ENCODE measurements at regions not wholly inside any gene's neighbourhood (a gene's known extent, or its start where the extent isn't known, plus 50 kb on each side); places are given as distances from the start of the nearest gene placed in this dataset.

- TF ChIP-seq CTCF (IDR thresholded peaks at IDR 0.05; ENCODE audit: low read depth, low read length) = no peak
- H3K27ac ChIP-seq = no peak overlapping the region
- no peaks in the 10 kb centered on the region for H3K9me3 ChIP-seq (ENCODE audit: low read depth)
- DNase-seq (ENCODE audit: low read depth in 1 of 2, low spot score in 1 of 2) = no peak
- H3K36me3 ChIP-seq = no peaks in the 10 kb centered on the region
- no peaks in the 10 kb centered on the region for H3K27me3 ChIP-seq
- no peaks in the 10 kb centered on the region for H3K4me1 ChIP-seq (ENCODE audit: low read depth)
- no peak overlapping the region for H3K4me3 ChIP-seq
Observed at GRCh38 chr12:20967756-20968155, 157.3 kb downstream of the SLCO1B3 start.

DNA sequence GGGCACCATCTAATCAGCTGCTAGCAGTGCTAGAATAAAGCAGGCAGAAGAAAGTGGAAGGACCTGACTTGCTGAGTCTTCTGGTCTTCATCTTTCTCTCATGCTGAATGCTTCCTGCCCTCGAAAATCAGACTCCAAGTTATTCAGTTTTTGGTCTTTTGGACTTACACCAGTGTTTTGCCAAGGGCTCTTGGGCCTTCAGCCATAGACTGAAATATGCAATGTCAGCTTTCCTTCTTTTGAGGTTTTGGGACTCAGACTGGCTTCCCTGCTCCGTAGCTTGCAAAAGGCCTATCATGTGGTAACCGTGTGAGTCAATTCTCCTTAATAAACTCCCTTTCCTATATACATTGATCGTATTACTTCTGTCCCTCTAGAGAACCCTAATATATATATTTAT, 159.3 kb downstream of the SLCO1B3 start:
- H3K27me3 ChIP-seq = no peaks in the 10 kb centered on the region
- no peaks in the 10 kb centered on the region for H3K9me3 ChIP-seq (ENCODE audit: low read depth)
- no peaks in the 10 kb centered on the region for H3K4me1 ChIP-seq (ENCODE audit: low read depth)
- H3K36me3 ChIP-seq = no peaks in the 10 kb centered on the region
- no peak for TF ChIP-seq CTCF (IDR thresholded peaks at IDR 0.05; ENCODE audit: low read depth, low read length)
- no peak overlapping the region for H3K27ac ChIP-seq
- no peak for DNase-seq (ENCODE audit: low read depth in 1 of 2, low spot score in 1 of 2)
- no peak overlapping the region for H3K4me3 ChIP-seq

DNA sequence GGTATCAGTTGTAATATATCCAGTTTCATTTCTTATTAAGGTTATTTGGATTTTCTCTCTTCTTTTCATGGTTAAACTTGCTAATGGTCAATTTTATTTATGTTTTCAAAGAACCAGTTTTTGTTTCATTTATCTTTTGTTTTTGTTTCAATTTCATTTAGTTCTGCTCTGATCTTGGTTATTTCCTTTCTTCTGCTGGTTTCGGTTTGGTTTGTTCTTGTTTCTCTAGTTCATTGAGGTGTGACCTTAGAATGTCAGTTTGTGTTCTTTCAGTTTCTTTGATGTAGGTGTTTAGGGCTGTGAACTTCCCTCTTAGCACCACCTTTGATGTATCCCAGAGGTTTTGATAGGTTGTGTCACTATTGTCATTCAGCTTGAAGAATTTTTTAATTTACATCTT, 145.6 kb upstream of the SLCO1B1 start:
- no peak for DNase-seq (ENCODE audit: low read depth in 1 of 2, low spot score in 1 of 2)
- H3K9me3 ChIP-seq (ENCODE audit: low read depth) = no peaks in the 10 kb centered on the region
- H3K36me3 ChIP-seq = no peaks in the 10 kb centered on the region
- no peak for TF ChIP-seq CTCF (IDR thresholded peaks at IDR 0.05; ENCODE audit: low read depth, low read length)
- no peak overlapping the region for H3K27ac ChIP-seq
- H3K4me3 ChIP-seq = no peak overlapping the region
- H3K27me3 ChIP-seq = no peaks in the 10 kb centered on the region
- H3K4me1 ChIP-seq (ENCODE audit: low read depth) = no peaks in the 10 kb centered on the region

- no peak overlapping the region for H3K27ac ChIP-seq
- H3K27me3 ChIP-seq = no peaks in the 10 kb centered on the region
- no peaks in the 10 kb centered on the region for H3K36me3 ChIP-seq
- H3K9me3 ChIP-seq (ENCODE audit: low read depth) = no peaks in the 10 kb centered on the region
- no peak for TF ChIP-seq CTCF (IDR thresholded peaks at IDR 0.05; ENCODE audit: low read depth, low read length)
- no peak for DNase-seq (ENCODE audit: low read depth in 1 of 2, low spot score in 1 of 2)
- H3K4me1 ChIP-seq (ENCODE audit: low read depth) = no peaks in the 10 kb centered on the region
- H3K4me3 ChIP-seq = no peak overlapping the region
Observed at GRCh38 chr12:21001778-21002177, 129.2 kb upstream of the SLCO1B1 start.

DNA sequence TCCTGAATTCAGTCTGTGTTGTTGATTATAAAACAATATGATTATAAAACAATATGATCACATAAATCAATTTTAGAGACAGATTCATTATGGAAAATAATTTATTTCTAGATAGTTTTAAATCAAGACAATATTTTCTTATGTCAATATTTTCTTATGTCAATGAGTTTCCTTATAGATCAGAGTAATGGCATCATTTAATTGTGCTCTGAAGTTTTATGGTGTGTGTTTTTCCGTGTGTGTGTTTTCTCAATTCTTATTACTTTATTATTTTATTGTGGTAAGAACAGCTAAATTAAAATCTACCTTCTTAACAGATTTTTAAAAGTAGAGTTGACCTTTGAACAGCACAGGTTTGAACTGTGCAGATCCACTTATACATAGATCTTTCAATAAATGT, 105.3 kb upstream of the SLCO1B1 start:
- DNase-seq (ENCODE audit: low read depth in 1 of 2, low spot score in 1 of 2) = no peak
- Histone ChIP-seq H3K27ac (no peak overlapping the region), H3K4me3 (no peak overlapping the region), H3K27me3 (no peaks in the 10 kb centered on the region), H3K9me3 (ENCODE audit: low read depth) (no peaks in the 10 kb centered on the region), H3K4me1 (ENCODE audit: low read depth) (no peaks in the 10 kb centered on the region), H3K36me3 (no peaks in the 10 kb centered on the region)
- no peak for TF ChIP-seq CTCF (IDR thresholded peaks at IDR 0.05; ENCODE audit: low read depth, low read length)

DNA sequence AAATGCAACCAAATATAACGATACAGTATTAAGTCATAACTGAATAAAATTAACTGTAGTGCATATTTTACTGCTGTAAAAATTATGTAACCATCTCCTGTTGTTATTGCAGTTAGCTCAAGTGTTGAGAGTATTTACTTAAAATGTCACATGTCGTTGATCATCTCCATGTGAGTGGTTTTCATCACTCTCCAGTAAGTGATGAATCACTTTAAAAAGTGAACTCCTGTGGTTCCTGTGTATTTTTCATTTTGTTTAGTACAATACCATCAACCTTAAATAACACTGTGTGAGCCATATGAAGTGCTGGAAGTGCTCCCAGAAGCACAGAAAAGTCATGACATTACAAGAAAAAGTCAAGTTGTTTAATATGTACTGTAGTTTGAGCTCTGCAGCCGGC, 104.7 kb upstream of the SLCO1B1 start:
- no peaks in the 10 kb centered on the region for H3K9me3 ChIP-seq (ENCODE audit: low read depth)
- H3K36me3 ChIP-seq = no peaks in the 10 kb centered on the region
- H3K4me3 ChIP-seq = no peak overlapping the region
- no peak overlapping the region for H3K27ac ChIP-seq
- no peaks in the 10 kb centered on the region for H3K27me3 ChIP-seq
- H3K4me1 ChIP-seq (ENCODE audit: low read depth) = no peaks in the 10 kb centered on the region
- TF ChIP-seq CTCF (IDR thresholded peaks at IDR 0.05; ENCODE audit: low read depth, low read length) = no peak
- no peak for DNase-seq (ENCODE audit: low read depth in 1 of 2, low spot score in 1 of 2)
